ENCODE measurements at regions not wholly inside any gene's neighbourhood (a gene's known extent, or its start where the extent isn't known, plus 50 kb on each side); places are given as distances from the start of the nearest gene placed in this dataset.

- no peaks in the 10 kb centered on the region for H3K27me3 ChIP-seq (ENCODE audit: control insufficient read depth, insufficient read depth, low read length)
- dilution Hi-C loops (cut with HindIII; ENCODE audit: low sequenced_read_pairs, unreplicated experiment): no loop called here
- no peak overlapping the region for H3K4me3 ChIP-seq (ENCODE audit: insufficient read depth, low read depth, low read length)
- no peaks in the 10 kb centered on the region for H3K9me1 ChIP-seq (ENCODE audit: insufficient read depth, low read length)
- H4K20me1 ChIP-seq (ENCODE audit: insufficient read depth, low read length): no peaks in the 10 kb centered on the region
- no peak overlapping the region for H2BK120ac ChIP-seq (ENCODE audit: low read depth, low read length)
- no peak overlapping the region for H3K14ac ChIP-seq (replicated peaks; ENCODE audit: low read depth, low read length)
- no peak overlapping the region for H2BK15ac ChIP-seq (ENCODE audit: low read depth, low read length)
- H3K4me2 ChIP-seq (ENCODE audit: low read depth, low read length): no peak overlapping the region
- no TSS peak for BruUV-seq (replicated peaks)
- H3K36me3 ChIP-seq (ENCODE audit: control insufficient read depth, insufficient read depth, low read length): no peaks in the 10 kb centered on the region
- no peak overlapping the region for H4K8ac ChIP-seq (ENCODE audit: low read depth in 2 of 2, low read length in 2 of 2)
- H3K79me1 ChIP-seq (ENCODE audit: low read depth in 1 of 2, low read length in 2 of 2): no peaks in the 10 kb centered on the region
- 56% methylated on average over 6 of the region's 15 CpGs; no CpG with 5 or more reads in 1 of the 2 experiments for WGBS, 2 experiments (ENCODE audit: extremely low coverage in 2 of 2, insufficient read length in 1 of 2)
- no peak overlapping the region for H4K5ac ChIP-seq (ENCODE audit: low read depth, low read length)
- ATAC-seq (ENCODE audit: low read depth) (no peak), DNase-seq (no peak)
- no peak overlapping the region for H3K18ac ChIP-seq (ENCODE audit: low read depth, low read length)
- ChIA-PET CTCF (no interaction called here), POLR2A (ENCODE audit: unreplicated experiment) (no interaction called here)
- H2BK20ac ChIP-seq (ENCODE audit: low read depth, low read length): no peak overlapping the region
- no peak overlapping the region for H3K9ac ChIP-seq (ENCODE audit: low read depth, low read length)
- H3K23ac ChIP-seq (ENCODE audit: low read depth, low read length): no peak overlapping the region
- no peak overlapping the region for H2AK5ac ChIP-seq (ENCODE audit: low read depth, low read length)
- no peak overlapping the region for H2AK9ac ChIP-seq (replicated peaks; ENCODE audit: low read depth, low read length, poor library complexity)
- no peak overlapping the region for H4K91ac ChIP-seq (ENCODE audit: insufficient read depth, low read depth, low read length)
- H3K27ac ChIP-seq (ENCODE audit: insufficient read depth, low read length): no peak overlapping the region
- no peaks in the 10 kb centered on the region for H3K4me1 ChIP-seq (ENCODE audit: control insufficient read depth, insufficient read depth, low read length)
- in situ Hi-C loops (cut with MboI; ENCODE audit: low sequenced_read_pairs): no loop called here
- H3K9me3 ChIP-seq (ENCODE audit: control insufficient read depth, insufficient read depth, low read length): peaks cover 6% of the 10 kb centered on the region
- no peak overlapping the region for H3K56ac ChIP-seq (ENCODE audit: extremely low read depth, insufficient read depth, low read length)
- intact Hi-C loops (cut with micrococcal nuclease): no loop called here
- TF ChIP-seq, protein P1, sequence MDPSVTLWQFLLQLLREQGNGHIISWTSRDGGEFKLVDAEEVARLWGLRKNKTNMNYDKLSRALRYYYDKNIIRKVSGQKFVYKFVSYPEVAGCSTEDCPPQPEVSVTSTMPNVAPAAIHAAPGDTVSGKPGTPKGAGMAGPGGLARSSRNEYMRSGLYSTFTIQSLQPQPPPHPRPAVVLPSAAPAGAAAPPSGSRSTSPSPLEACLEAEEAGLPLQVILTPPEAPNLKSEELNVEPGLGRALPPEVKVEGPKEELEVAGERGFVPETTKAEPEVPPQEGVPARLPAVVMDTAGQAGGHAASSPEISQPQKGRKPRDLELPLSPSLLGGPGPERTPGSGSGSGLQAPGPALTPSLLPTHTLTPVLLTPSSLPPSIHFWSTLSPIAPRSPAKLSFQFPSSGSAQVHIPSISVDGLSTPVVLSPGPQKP (IDR thresholded peaks at IDR 0.05; ENCODE audit: borderline replicate concordance, low read depth, low read length): no peak
- TF ChIP-seq SMC3 (IDR thresholded peaks at IDR 0.05; ENCODE audit: low read depth, low read length): no peak
- TF ChIP-seq CEBPB (IDR thresholded peaks at IDR 0.05; ENCODE audit: low read depth, low read length): no peak
- no peak for TF ChIP-seq USF2 (IDR thresholded peaks at IDR 0.05; ENCODE audit: low read depth, low read length)
- TF ChIP-seq MXI1 (IDR thresholded peaks at IDR 0.05; ENCODE audit: borderline replicate concordance, low read depth, low read length): no peak
- peak; percentile 66 for TF ChIP-seq MAFK (IDR thresholded peaks at IDR 0.05; ENCODE audit: low read depth, low read length)
- H2AFZ ChIP-seq (replicated peaks; ENCODE audit: low read length, poor library complexity): no peak overlapping the region
- H2BK5ac ChIP-seq (ENCODE audit: low read depth, low read length, poor library complexity, severe bottlenecking): no peak overlapping the region
- H3K4ac ChIP-seq (ENCODE audit: low read depth, low read length): no peak overlapping the region
These were observed 287.0 kb downstream of the RERGL start for GRCh38 chr12:17802657-17803641.

Data from IMR-90 (cell line).